CD4-positive, alpha-beta T cell treated with Interleukin-12 subunit alpha and Interleukin-12 subunit beta, for 1 hour (primary cell): ENCODE measurements at regions not wholly inside any gene's neighbourhood (a gene's known extent, or its start where the extent isn't known, plus 50 kb on each side); places are given as distances from the start of the nearest gene placed in this dataset.
"Not testable (repeated sequence)": the region's sequence is repeated elsewhere in the genome, so short reads cannot be mapped to it uniquely, and the experiment has no call there.

Source experiments
- DNase-seq: peaks from one replicate; pipeline ENCODE4 v3.0.0-alpha.2; 2020

DNA sequence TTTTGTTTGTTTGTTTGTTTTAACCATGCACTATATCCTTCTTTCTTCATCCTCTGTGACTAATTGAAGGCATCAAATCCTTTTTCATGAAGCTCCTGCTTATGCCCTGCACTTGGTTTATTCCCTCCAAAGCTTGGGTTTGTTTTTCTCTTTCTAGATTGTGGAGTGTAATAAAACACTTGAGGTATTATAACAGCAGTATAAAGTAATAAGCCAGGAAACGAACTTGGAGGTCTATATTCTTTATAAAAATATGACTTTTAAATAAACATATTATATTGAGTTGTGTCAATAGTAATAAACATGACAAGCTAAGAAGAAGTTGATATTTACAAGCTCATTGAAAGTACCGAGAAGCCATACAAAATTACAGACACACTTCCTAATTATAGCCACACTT, 659.4 kb downstream of the RFPL4B start:
- DNase-seq = no peak

DNA sequence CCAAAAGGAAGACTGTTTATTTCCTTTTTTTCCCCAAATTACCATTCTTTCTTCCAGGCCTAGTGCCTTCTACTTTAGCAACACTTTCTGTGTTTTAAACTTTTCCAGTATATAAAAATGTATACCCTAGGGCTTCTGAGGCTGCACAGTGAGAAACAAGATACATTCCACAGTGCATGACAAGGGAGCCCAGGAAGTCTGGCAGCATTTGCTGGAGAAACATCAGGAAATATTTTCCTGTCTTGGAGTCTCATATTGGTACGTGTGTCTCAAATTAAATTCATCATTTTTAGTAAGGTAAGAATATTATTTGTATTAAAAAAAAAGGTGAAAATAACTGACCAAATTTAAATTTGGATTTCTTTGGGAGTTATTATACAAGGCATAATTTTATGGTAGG, 662.6 kb downstream of the RFPL4B start:
- no peak for DNase-seq

DNA sequence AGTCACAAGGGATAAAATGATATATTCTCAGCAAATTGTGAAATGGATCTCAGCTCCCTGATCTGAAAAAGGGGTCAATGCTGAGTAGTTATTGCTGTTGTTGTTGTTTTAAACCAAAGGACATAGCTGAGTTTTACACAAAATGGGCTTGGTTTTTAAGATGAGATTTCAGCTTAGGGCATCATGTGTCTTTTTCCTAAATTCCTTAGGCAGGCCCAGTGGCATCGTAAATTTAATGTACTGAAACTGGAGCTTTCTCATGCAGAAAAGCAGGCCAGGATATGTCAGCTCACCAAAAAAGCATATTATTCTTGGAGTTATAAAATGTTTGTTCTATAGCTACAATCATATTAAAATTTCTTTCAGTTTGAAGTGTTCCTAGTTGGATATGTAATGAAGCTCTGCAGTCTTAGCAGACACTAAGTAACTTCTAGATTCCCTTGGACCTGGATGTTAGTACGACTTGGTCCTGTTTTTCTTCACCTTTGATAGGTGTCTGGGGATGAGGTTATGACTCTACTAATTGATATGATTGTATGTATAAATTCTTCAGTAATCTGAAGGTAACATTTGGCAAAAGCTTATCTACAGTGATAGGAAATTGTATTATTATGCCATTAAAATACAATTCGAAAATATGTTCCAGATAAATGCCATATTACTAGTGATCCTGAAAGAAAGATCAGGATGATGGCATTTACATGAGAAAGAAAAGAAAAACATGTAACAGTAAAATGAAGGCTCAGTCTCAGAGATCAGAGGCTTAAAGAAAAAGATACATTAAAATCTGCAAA, 663.3 kb downstream of the RFPL4B start:
- no peak for DNase-seq

DNA sequence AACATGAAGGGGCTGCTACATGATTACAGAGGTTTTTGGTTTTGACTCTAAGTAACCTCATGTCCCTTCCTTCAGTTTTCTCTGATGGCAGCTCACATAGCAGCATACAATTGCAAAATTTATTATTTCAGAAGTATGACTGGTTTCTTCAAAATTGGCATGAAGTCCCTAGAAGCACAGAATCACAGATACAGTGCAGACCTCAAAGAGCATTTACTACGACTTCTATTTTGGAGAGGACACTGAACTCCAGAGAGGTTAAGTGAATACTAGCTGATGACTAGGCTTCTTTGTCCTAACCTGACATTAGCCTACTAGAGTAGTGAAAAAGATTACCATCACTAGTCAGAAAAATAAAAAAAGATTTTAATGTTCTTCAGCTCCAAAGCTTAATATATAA, 664.3 kb downstream of the RFPL4B start:
- DNase-seq = no peak

- no peak for DNase-seq
These were observed 664.7 kb downstream of the RFPL4B start for GRCh38 chr6:113011801-113012200.

- no peak for DNase-seq
These were observed 668.1 kb downstream of the RFPL4B start for GRCh38 chr6:113015249-113015648.

DNA sequence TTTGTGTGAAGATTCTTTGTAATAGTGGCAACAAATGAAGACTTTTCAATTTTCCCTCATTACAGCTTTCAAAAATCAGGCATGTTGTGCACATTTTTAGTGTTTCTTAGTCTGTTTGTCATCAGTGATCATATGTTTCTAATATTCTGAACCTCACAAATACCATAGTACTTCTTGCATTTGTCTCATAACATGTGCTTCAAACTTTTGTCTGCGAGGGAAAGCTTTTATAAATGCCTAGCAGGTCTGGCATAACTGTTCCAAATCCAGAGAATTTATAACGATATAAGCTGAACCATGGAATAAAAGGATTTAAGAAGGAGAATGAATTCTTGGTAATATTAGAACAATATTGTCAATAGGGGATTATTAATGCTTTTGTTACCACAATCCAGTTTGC, 670.2 kb downstream of the RFPL4B start:
- DNase-seq = no peak

DNA sequence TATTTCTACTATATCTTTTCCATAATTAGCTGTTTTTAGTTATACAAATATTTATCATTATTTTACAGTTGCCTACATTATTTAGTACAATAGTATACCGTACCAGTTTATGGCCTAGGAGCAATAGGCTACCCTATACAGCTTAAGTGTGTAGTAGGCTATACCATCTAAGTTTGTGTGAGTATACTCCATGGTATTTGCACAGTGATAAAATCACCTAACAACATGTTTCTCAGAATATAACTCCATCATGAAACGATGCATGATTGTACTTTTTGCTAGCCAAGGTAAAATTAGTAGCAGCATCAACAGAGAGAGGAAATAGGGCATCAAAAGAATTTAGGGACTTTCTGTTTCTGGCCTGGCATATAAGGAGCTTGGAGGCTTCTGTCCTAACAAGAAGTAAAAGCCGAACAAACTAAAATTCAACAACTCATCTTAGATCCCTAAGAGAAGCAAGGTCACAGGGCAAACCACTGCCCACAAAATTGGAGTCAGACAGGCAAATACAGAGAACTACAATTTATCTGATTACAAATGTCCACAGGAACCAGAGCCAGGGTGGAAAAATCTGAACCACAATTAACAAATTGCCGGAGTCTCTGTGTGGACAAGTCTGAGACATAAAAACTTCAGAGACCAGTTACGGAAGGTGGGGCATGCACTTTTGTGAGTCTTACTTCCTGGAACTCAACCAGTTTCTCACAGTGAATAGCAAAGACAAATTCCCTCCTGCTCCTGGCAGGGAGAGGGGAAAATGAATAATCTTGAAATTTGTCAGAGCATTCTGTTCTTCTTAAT, 671.4 kb downstream of the RFPL4B start:
- no peak for DNase-seq

GRCh38 chr6:113019176-113019575, 672.0 kb downstream of the RFPL4B start:
- no peak for DNase-seq

- DNase-seq = no peak
These were observed 680.6 kb downstream of the RFPL4B start for GRCh38 chr6:113027780-113028179.

GRCh38 chr6:113029161-113029560, 682.0 kb downstream of the RFPL4B start:
- not testable (repeated sequence) for DNase-seq

DNA sequence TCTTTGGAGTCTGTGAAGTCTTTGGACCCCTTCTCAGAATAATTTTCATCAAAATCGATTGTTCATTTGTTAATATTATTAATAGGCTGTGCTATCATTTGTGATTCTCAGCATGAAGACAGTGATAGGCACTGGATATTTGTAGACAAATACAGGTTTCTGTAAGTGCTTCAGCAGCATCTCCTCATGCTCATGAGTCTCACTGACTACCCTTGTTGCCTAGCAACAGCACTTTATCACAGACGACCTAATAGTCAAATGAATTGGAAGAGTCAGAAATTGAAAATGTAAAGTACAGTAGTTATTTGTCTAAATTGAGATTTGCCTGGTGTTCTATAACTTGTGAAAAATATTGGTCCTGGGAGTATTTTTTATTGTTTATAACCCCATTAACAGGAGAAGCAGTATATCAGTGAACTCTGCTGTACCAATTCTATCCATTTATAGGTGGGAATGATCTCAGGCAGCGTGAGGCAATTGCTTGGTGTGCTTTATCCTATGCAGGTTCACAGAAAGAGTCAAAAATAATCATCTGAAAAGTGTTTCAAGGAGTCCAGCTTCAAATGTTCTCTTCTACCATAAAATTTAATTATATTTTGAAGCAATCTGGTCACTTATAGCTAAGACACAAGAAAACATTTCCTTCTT, 684.6 kb downstream of the RFPL4B start:
- DNase-seq = no peak

GRCh38 chr6:113039005-113039404, 691.9 kb downstream of the RFPL4B start:
- DNase-seq = no peak

DNA sequence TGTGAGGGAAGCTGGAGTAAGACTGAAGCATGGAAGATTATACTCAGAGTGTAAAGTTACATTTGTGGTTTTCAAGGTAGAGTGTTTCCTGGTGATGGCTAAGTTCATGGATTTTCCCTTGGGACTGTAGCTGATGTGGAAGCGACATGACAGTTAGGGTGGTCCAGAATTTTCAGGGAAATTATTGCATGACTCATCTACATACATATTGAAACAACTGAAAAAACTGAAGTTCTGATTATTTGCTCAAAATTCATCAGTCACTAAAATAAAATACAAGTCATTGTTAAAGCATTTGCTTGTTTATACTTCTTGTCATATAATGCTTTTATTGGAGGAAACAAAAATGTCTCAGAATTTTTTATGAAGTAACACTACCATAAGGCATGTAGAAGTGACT, 700.0 kb downstream of the RFPL4B start:
- no peak for DNase-seq

DNA sequence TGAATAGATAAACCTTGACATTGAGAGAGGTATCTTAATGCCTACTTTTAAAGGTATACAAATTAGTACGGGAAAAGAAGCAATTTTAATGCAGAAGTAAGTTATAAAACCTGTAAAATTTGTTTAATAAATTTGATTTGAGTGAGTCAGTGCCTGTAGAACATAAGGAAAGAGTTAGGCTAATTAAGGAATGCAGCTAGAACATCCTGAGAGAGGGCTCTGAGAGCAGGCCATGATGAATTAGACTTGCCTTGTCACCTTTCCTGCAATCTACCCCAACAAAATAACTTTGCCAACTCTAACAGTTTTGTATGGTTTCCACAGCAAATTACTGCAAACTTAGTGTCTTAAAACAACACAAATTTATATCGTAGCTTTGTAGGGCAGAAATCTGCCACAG, 700.8 kb downstream of the RFPL4B start:
- DNase-seq = no peak

DNA sequence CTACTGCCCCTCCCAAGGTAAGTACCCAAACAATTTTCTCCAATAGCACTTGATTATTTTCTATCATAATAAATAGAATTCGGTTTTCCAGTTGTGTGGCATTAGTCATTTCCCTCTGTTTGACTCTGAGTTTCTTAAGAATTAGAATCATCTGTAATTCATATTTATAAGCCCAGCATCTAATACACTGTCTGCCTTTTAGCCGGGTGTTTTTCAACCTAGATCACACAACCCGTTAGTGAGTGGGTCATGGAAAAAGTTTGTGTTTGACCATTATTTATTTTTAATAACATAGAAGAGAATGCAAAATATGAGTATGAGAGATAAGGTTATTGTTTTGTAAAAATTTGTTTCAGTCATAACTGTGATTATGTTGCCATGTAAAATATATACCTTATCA, 701.6 kb downstream of the RFPL4B start:
- DNase-seq = no peak

DNA sequence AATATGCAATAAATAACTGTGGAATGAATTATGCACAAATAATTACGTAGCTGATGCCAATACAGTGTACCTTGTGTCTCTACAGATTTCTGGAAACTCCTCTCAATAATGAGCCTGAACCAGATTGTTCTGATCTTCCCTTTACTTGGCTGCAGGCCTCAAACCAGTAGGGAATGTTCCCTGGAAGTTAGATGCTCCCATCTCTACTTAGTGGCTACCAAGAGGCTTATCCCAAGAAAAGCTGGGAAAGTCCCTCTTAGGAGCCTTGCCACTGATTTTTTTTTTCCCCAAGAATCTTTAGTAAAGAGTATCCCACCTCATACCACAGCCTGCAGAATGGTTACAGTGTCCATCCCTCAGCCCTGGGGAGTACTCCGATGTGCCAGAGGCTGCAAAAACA, 702.1 kb downstream of the RFPL4B start:
- no peak for DNase-seq

- no peak for DNase-seq
These were observed 703.1 kb downstream of the RFPL4B start for GRCh38 chr6:113050010-113050858.

- no peak for DNase-seq
These were observed 703.8 kb downstream of the RFPL4B start for GRCh38 chr6:113050979-113051378.

DNA sequence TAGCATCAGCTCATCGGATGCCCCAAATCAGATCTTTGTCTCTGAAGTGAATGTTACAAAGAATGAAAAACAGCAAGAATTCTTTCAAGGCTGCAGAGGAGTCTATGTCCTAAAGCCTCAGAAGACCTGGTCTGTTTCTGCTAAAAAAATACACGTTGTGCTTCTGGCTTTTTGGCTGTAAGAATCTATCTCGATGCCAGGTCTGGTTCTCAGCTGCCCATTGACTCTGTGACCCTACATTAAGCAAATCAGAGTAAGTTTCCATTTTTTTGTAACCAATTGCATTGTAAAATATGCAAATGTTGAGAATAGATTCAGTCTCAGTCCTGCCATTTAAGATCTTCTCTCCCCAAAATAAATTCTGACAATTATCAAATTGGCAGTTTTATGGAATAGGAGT, 705.4 kb downstream of the RFPL4B start:
- DNase-seq = no peak

DNA sequence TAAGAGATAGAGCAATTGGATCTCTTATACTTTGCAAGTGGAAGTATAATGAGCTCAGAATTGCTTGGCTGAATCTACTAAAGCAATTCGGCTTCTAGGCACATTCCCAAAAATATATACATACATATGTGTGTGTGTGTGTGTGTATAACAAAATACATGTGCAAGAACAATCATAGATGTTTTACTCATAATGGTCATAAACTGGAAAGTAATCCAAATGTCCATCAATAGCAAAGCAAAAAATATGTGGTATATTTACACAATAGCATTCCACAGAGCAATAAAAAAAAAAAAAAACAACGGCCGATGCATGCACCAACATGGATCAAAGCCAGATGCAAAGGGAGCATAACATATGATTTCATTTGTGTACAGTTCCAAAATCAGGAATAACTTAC, 707.9 kb downstream of the RFPL4B start:
- no peak for DNase-seq

DNA sequence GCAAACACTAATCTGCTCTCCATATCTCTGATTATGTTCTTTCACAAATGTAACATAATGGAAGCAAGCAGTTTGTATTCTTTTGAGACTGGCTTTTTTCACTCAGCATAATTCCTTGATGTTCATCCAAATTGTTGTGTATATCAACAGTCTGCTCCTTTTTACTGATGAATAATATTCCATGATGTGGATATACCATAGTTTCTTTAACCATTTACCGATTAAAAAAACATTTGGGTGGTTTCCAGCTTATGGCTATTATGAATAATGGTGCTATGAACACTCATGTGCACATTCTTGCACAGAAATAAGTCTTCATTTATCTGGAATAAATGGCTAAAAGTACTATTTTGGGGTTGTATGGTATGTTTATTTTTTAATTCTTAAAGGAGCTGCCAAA, 708.9 kb downstream of the RFPL4B start:
- no peak for DNase-seq

DNA sequence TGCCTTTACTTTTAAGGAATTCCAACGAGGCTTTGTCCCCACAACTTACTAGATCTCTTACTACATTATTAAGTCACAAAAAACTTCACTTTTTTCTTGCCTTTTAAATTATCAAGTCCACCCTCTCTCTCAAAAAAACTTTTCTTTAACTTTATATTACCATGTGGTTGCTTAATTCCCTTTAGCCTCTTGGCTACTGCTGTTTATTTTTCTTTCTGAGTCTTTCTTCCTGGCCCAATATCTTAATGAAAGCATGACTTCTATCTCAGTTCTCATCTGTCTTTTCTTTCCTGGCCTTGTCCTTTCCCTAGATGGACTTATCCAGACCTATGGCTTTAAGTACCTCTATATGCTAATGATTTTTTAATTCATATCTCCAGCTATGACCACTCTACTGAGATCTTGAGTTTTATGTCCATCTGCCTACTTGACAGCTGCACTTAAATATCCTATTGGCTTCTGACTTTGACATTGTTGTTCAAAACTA, 710.5 kb downstream of the RFPL4B start:
- no peak for DNase-seq
